WTC11 (cell line): ENCODE measurements at regions not wholly inside any gene's neighbourhood (a gene's known extent, or its start where the extent isn't known, plus 50 kb on each side); places are given as distances from the start of the nearest gene placed in this dataset.

Experiments used
- ESRRA ChIP-seq: sonication (generic); formaldehyde crosslinking; IDR thresholded peaks from 2 replicates; pipeline ENCODE4 v1.8.1; 2022; ENCODE audit warnings: mild to moderate bottlenecking, missing genetic modification reagents, borderline replicate concordance
- TF ChIP-seq, protein P1 (sequence below): fragments of 200-600 bp; IDR thresholded peaks from 2 replicates; pipeline ENCODE4 v1.8.0; 2022; ENCODE audit warnings: antibody characterized with exemption
- TF ChIP-seq, protein P2 (sequence below): sonication (generic); formaldehyde crosslinking; IDR thresholded peaks from 2 replicates; pipeline ENCODE4 v1.8.0; 2022; ENCODE audit warnings: mild to moderate bottlenecking, missing genetic modification reagents
- TF ChIP-seq, protein P3 (sequence below): sonication (generic); formaldehyde crosslinking; IDR thresholded peaks from 2 replicates; pipeline ENCODE4 v1.8.1; 2023; ENCODE audit warnings: mild to moderate bottlenecking, missing genetic modification reagents, moderate library complexity
- TF ChIP-seq, protein P4 (sequence below): sonication (generic); formaldehyde crosslinking; IDR thresholded peaks from 2 replicates; pipeline ENCODE4 v1.8.1; 2023; ENCODE audit warnings: mild to moderate bottlenecking, missing genetic modification reagents, moderate library complexity

DNA sequence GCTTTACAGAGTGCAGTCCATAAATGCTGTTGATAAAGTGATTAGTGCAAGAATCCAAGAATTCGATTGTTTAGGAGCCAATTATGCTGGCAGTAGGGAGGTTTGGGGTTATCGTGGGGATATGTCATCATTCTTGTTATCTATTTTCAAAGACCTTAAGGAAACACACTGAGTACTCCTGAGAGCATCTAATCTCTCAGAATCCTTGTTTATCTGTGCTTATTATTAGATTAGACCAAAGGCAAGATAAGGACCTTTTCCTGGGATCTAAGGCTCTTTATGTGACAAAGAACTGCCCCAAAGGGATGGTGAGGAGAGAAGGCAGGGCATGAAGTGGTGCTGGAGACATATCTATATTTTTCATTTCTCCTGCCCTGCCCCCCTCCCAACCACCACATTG lies 139.1 kb downstream of the TSEN15 start:
- TF ChIP-seq ESRRA (CRISPR knock-in tag) = no peak
- TF ChIP-seq, protein P1, sequence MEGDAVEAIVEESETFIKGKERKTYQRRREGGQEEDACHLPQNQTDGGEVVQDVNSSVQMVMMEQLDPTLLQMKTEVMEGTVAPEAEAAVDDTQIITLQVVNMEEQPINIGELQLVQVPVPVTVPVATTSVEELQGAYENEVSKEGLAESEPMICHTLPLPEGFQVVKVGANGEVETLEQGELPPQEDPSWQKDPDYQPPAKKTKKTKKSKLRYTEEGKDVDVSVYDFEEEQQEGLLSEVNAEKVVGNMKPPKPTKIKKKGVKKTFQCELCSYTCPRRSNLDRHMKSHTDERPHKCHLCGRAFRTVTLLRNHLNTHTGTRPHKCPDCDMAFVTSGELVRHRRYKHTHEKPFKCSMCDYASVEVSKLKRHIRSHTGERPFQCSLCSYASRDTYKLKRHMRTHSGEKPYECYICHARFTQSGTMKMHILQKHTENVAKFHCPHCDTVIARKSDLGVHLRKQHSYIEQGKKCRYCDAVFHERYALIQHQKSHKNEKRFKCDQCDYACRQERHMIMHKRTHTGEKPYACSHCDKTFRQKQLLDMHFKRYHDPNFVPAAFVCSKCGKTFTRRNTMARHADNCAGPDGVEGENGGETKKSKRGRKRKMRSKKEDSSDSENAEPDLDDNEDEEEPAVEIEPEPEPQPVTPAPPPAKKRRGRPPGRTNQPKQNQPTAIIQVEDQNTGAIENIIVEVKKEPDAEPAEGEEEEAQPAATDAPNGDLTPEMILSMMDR = no peak
- TF ChIP-seq, protein P2, sequence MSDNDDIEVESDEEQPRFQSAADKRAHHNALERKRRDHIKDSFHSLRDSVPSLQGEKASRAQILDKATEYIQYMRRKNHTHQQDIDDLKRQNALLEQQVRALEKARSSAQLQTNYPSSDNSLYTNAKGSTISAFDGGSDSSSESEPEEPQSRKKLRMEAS = no peak
- TF ChIP-seq, protein P3, sequence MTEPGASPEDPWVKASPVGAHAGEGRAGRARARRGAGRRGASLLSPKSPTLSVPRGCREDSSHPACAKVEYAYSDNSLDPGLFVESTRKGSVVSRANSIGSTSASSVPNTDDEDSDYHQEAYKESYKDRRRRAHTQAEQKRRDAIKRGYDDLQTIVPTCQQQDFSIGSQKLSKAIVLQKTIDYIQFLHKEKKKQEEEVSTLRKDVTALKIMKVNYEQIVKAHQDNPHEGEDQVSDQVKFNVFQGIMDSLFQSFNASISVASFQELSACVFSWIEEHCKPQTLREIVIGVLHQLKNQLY (CRISPR knock-in tag) = no peak
- TF ChIP-seq, protein P4, sequence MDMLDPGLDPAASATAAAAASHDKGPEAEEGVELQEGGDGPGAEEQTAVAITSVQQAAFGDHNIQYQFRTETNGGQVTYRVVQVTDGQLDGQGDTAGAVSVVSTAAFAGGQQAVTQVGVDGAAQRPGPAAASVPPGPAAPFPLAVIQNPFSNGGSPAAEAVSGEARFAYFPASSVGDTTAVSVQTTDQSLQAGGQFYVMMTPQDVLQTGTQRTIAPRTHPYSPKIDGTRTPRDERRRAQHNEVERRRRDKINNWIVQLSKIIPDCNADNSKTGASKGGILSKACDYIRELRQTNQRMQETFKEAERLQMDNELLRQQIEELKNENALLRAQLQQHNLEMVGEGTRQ (CRISPR knock-in tag) = no peak
